ENCODE measurements at regions not wholly inside any gene's neighbourhood (a gene's known extent, or its start where the extent isn't known, plus 50 kb on each side); places are given as distances from the start of the nearest gene placed in this dataset.

GRCh38 chr20:48210111-48211027 lies 425.1 kb upstream of the SULF2 start:
- intact Hi-C loops (cut with DNase I), result no loop called here
- DNase-seq (ENCODE audit: low spot score), result no peak

- intact Hi-C loops (cut with DNase I), result no loop called here
- no peak for DNase-seq (ENCODE audit: low spot score)
Measured at GRCh38 chr20:48209102-48209501, 423.8 kb upstream of the SULF2 start.

GRCh38 chr20:48208176-48208575 lies 422.9 kb upstream of the SULF2 start:
- intact Hi-C loops (cut with DNase I), result no loop called here
- DNase-seq (ENCODE audit: low spot score), result no peak

- DNase-seq (ENCODE audit: low spot score), result no peak
- intact Hi-C loops (cut with DNase I), result no loop called here
Measured at GRCh38 chr20:48207505-48207904, 422.2 kb upstream of the SULF2 start.

GRCh38 chr20:48205786-48206185 lies 420.5 kb upstream of the SULF2 start:
- no peak for DNase-seq (ENCODE audit: low spot score)

GRCh38 chr20:48205281-48205782 lies 420.1 kb upstream of the SULF2 start:
- intact Hi-C loops (cut with DNase I), result no loop called here
- no peak for DNase-seq (ENCODE audit: low spot score)

More at GRCh38 chr20:48205786-48206185, 420.5 kb upstream of the SULF2 start:
- intact Hi-C loops (cut with DNase I), result no loop called here

- intact Hi-C loops (cut with DNase I), result no loop called here
- no peak for DNase-seq (ENCODE audit: low spot score)
Measured at GRCh38 chr20:48204499-48204898, 419.2 kb upstream of the SULF2 start.

GRCh38 chr20:48203252-48203651 lies 418.0 kb upstream of the SULF2 start:
- DNase-seq (ENCODE audit: low spot score), result no peak
- intact Hi-C loops (cut with DNase I), result no loop called here

- DNase-seq (ENCODE audit: low spot score), result no peak
- intact Hi-C loops (cut with DNase I), result no loop called here
Measured at GRCh38 chr20:48202334-48203113, 417.2 kb upstream of the SULF2 start.

- DNase-seq (ENCODE audit: low spot score), result no peak
- intact Hi-C loops (cut with DNase I), result no loop called here
Measured at GRCh38 chr20:48201885-48202284, 416.6 kb upstream of the SULF2 start.

GRCh38 chr20:48201188-48201587 lies 415.9 kb upstream of the SULF2 start:
- DNase-seq (ENCODE audit: low spot score), result no peak
- intact Hi-C loops (cut with DNase I), result no loop called here

GRCh38 chr20:48198929-48199451 lies 413.7 kb upstream of the SULF2 start:
- DNase-seq (ENCODE audit: low spot score), result no peak
- intact Hi-C loops (cut with DNase I), result no loop called here

- DNase-seq (ENCODE audit: low spot score), result no peak
- intact Hi-C loops (cut with DNase I), result no loop called here
Measured at GRCh38 chr20:48197066-48197465, 411.8 kb upstream of the SULF2 start.

- intact Hi-C loops (cut with DNase I), result no loop called here
- DNase-seq (ENCODE audit: low spot score), result no peak
Measured at GRCh38 chr20:48196486-48196885, 411.2 kb upstream of the SULF2 start.

GRCh38 chr20:48196001-48196400 lies 410.7 kb upstream of the SULF2 start:
- DNase-seq (ENCODE audit: low spot score), result no peak
- intact Hi-C loops (cut with DNase I), result no loop called here

- DNase-seq (ENCODE audit: low spot score), result no peak
- intact Hi-C loops (cut with DNase I), result no loop called here
Measured at GRCh38 chr20:48195121-48195870, 410.0 kb upstream of the SULF2 start.

GRCh38 chr20:48194583-48194982 lies 409.3 kb upstream of the SULF2 start:
- no peak for DNase-seq (ENCODE audit: low spot score)
- intact Hi-C loops (cut with DNase I), result no loop called here

- DNase-seq (ENCODE audit: low spot score), result no peak
- intact Hi-C loops (cut with DNase I), result no loop called here
Measured at GRCh38 chr20:48193627-48194425, 408.5 kb upstream of the SULF2 start.

GRCh38 chr20:48192109-48192508 lies 406.8 kb upstream of the SULF2 start:
- intact Hi-C loops (cut with DNase I), result no loop called here
- DNase-seq (ENCODE audit: low spot score), result no peak

Measured in cardiac septum (tissue), 1 donor.